Prostate gland (tissue), 2 donors: ENCODE measurements at regions not wholly inside any gene's neighbourhood (a gene's known extent, or its start where the extent isn't known, plus 50 kb on each side); places are given as distances from the start of the nearest gene placed in this dataset.

Experiments
- CTCF ChIP-seq, 4 experiments: fragments of 200-600 bp in 2 of 4; fragments of 450-650 bp in 2 of 4; sonication (generic) in 2 of 4; IDR thresholded peaks; 1 replicate in 3 of 4; 2 replicates in 1 of 4; pipeline ENCODE4 v1.5.1; 2016 to 2019; ENCODE audit warnings: antibody characterized with exemption in 4 of 4, mild to moderate bottlenecking in 2 of 4, moderate library complexity in 2 of 4
- POLR2AphosphoS5 ChIP-seq: sonication (generic); formaldehyde crosslinking; IDR thresholded peaks from one replicate; pipeline ENCODE4 v1.6.1; 2017; ENCODE audit warnings: antibody characterized with exemption

DNA sequence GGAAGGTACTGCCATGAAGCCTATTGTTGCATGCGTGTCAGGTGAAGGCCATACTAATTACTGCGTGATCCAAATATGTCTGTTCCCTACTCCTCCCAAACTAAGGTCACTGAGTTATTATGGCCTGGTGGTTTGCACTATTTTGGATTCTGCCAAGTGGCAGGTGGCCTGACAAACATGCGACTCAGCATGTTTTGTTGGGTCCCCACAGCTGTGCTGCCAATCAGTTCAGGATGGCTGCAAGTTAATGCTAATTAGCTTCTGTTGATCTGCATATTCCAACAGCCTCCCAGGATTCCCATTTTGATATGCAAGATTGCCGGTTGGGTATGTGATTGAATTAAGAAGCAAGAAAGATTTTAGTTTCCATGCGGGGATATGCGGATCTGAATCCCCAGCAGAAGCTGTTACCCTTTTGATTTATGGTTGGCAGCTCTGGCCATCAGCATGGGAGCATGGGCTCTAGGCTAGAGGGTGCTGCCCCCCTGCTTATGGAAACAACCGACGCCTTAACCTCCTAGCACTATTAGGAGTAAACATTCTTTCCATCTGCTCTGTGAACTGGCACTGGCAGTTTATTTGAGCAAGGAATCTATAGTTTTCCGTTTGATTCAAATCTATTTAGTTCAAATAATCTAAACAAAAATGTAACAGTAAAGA is 429.8 kb upstream of the C1orf87 start:
- TF ChIP-seq POLR2AphosphoS5 (no peak), CTCF (IDR thresholded peaks at IDR 0.05) (no peak)
